H1 (cell line): ENCODE measurements at regions not wholly inside any gene's neighbourhood (a gene's known extent, or its start where the extent isn't known, plus 50 kb on each side); places are given as distances from the start of the nearest gene placed in this dataset.

Source experiments
- MAX ChIP-seq: IDR thresholded peaks from 2 replicates; pipeline ENCODE4 v1.6.1; 2012; ENCODE audit warnings: inconsistent platforms

DNA sequence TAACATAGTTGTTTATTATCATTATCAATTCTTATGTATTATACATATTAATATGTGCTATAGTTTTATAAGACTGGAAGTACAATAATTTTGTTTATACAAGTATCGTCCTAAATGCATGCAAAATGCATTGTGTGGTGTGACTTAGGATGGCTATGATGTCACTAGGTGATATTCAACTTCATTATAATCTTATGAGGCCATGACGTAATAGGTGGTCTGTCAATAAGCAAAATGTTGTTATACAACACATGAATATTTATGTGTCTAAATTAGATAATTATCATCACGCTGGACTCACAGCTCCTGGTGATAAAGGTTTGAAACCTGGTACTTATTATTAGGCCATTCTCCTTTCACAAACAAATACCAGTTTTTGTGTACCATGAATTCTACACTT is 104.4 kb upstream of the NYAP2 start (continued):
- TF ChIP-seq MAX: no peak
